ENCODE measurements at regions not wholly inside any gene's neighbourhood (a gene's known extent, or its start where the extent isn't known, plus 50 kb on each side); places are given as distances from the start of the nearest gene placed in this dataset.

GRCh38 chr9:13493697-13494096, 214.2 kb upstream of the MPDZ start:
- Histone ChIP-seq H3K4me1 (ENCODE audit: insufficient read depth) (no peaks in the 10 kb centered on the region), H3K27me3 (replicated peaks; ENCODE audit: insufficient read depth) (no peaks in the 10 kb centered on the region; the same call in 1 of the 2 replicates), H3K36me3 (ENCODE audit: low read depth) (no peaks in the 10 kb centered on the region), H3K4me3 (no peak overlapping the region), H4K20me1 (ENCODE audit: insufficient read depth) (no peaks in the 10 kb centered on the region), H3K9ac (no peak overlapping the region), H3F3A (ENCODE audit: insufficient read depth) (no peaks in the 10 kb centered on the region), H3K9me3 (ENCODE audit: low read depth) (no peaks in the 10 kb centered on the region), H3K27ac (no peak overlapping the region), H3K4me2 (ENCODE audit: unreplicated experiment) (no peak overlapping the region), H3K9me2 (ENCODE audit: insufficient read depth) (no peaks in the 10 kb centered on the region), H2AFZ (no peak overlapping the region), H3K79me2 (ENCODE audit: insufficient read depth) (no peaks in the 10 kb centered on the region)
- in situ Hi-C loops (cut with MboI), result no loop called here
- WGBS, 2 experiments (ENCODE audit: low coverage in 1 of 2, low lambda C conversion rate in 2 of 2, missing lambda C conversion rate in 2 of 2), result 10 to 16% methylated on average over 3 of the region's 3 CpGs
- no peak for TF ChIP-seq EZH2phosphoT487 (IDR thresholded peaks at IDR 0.05; ENCODE audit: insufficient read depth, low read depth)
- no peak for TF ChIP-seq EZH2 (IDR thresholded peaks at IDR 0.05; ENCODE audit: insufficient read depth, poor library complexity, severe bottlenecking)
- no peak for DNase-seq

GRCh38 chr9:13491493-13492424, 212.3 kb upstream of the MPDZ start:
- no peaks in the 10 kb centered on the region; the same call in 1 of the 2 replicates for H3K27me3 ChIP-seq (replicated peaks; ENCODE audit: insufficient read depth)
- no peak overlapping the region for H3K4me2 ChIP-seq (ENCODE audit: unreplicated experiment)
- no peak for DNase-seq
- TF ChIP-seq EZH2phosphoT487 (IDR thresholded peaks at IDR 0.05; ENCODE audit: insufficient read depth, low read depth), result no peak
- TF ChIP-seq EZH2 (IDR thresholded peaks at IDR 0.05; ENCODE audit: insufficient read depth, poor library complexity, severe bottlenecking), result no peak
- H3K9me2 ChIP-seq (ENCODE audit: insufficient read depth), result no peaks in the 10 kb centered on the region
- H3F3A ChIP-seq (ENCODE audit: insufficient read depth), result no peaks in the 10 kb centered on the region
- H4K20me1 ChIP-seq (ENCODE audit: insufficient read depth), result no peaks in the 10 kb centered on the region
- H3K9ac ChIP-seq, result no peak overlapping the region
- 56 to 60% methylated on average over 11 of the region's 11 CpGs for WGBS, 2 experiments (ENCODE audit: low coverage in 1 of 2, low lambda C conversion rate in 2 of 2, missing lambda C conversion rate in 2 of 2)
- H3K4me1 ChIP-seq (ENCODE audit: insufficient read depth), result no peaks in the 10 kb centered on the region
- in situ Hi-C loops (cut with MboI), result no loop called here
- no peak overlapping the region for H3K4me3 ChIP-seq
- H3K27ac ChIP-seq, result no peak overlapping the region
- no peak overlapping the region for H2AFZ ChIP-seq
- no peaks in the 10 kb centered on the region for H3K79me2 ChIP-seq (ENCODE audit: insufficient read depth)
- no peaks in the 10 kb centered on the region for H3K9me3 ChIP-seq (ENCODE audit: low read depth)
- no peaks in the 10 kb centered on the region for H3K36me3 ChIP-seq (ENCODE audit: low read depth)

GRCh38 chr9:13491138-13491492, 211.6 kb upstream of the MPDZ start:
- Histone ChIP-seq H4K20me1 (ENCODE audit: insufficient read depth) (no peaks in the 10 kb centered on the region), H3K36me3 (ENCODE audit: low read depth) (no peaks in the 10 kb centered on the region), H3K9me3 (ENCODE audit: low read depth) (no peaks in the 10 kb centered on the region), H3K4me3 (no peak overlapping the region), H3K27ac (no peak overlapping the region), H3F3A (ENCODE audit: insufficient read depth) (no peaks in the 10 kb centered on the region), H2AFZ (no peak overlapping the region), H3K9me2 (ENCODE audit: insufficient read depth) (no peaks in the 10 kb centered on the region), H3K27me3 (replicated peaks; ENCODE audit: insufficient read depth) (no peaks in the 10 kb centered on the region; the same call in 1 of the 2 replicates), H3K9ac (no peak overlapping the region), H3K79me2 (ENCODE audit: insufficient read depth) (no peaks in the 10 kb centered on the region), H3K4me2 (ENCODE audit: unreplicated experiment) (no peak overlapping the region), H3K4me1 (ENCODE audit: insufficient read depth) (no peaks in the 10 kb centered on the region)
- no peak for TF ChIP-seq EZH2phosphoT487 (IDR thresholded peaks at IDR 0.05; ENCODE audit: insufficient read depth, low read depth)
- no peak for TF ChIP-seq EZH2 (IDR thresholded peaks at IDR 0.05; ENCODE audit: insufficient read depth, poor library complexity, severe bottlenecking)
- no peak for DNase-seq
- 42 to 43% methylated on average over 1 of the region's 1 CpG for WGBS, 2 experiments (ENCODE audit: low coverage in 1 of 2, low lambda C conversion rate in 2 of 2, missing lambda C conversion rate in 2 of 2)
- in situ Hi-C loops (cut with MboI), result no loop called here

GRCh38 chr9:13487936-13488335, 208.4 kb upstream of the MPDZ start:
- no peaks in the 10 kb centered on the region for H3K79me2 ChIP-seq (ENCODE audit: insufficient read depth)
- in situ Hi-C loops (cut with MboI), result no loop called here
- peaks cover 11% of the 10 kb centered on the region for H3F3A ChIP-seq (ENCODE audit: insufficient read depth)
- H3K9me2 ChIP-seq (ENCODE audit: insufficient read depth), result no peaks in the 10 kb centered on the region
- TF ChIP-seq EZH2 (IDR thresholded peaks at IDR 0.05; ENCODE audit: insufficient read depth, poor library complexity, severe bottlenecking), result no peak
- no peak overlapping the region for H3K4me2 ChIP-seq (ENCODE audit: unreplicated experiment)
- H3K9me3 ChIP-seq (ENCODE audit: low read depth), result no peaks in the 10 kb centered on the region
- H2AFZ ChIP-seq, result no peak overlapping the region
- no peak for DNase-seq
- 74 to 77% methylated on average over 6 of the region's 6 CpGs for WGBS, 2 experiments (ENCODE audit: low coverage in 1 of 2, low lambda C conversion rate in 2 of 2, missing lambda C conversion rate in 2 of 2)
- 0 out of 2 replicates have a peak, but pooled peaks cover 5% of the 10 kb centered on the region for H3K27me3 ChIP-seq (replicated peaks; ENCODE audit: insufficient read depth)
- H3K9ac ChIP-seq, result no peak overlapping the region
- H3K27ac ChIP-seq, result no peak overlapping the region
- no peak overlapping the region for H3K4me3 ChIP-seq
- H4K20me1 ChIP-seq (ENCODE audit: insufficient read depth), result no peaks in the 10 kb centered on the region
- H3K4me1 ChIP-seq (ENCODE audit: insufficient read depth), result peaks cover 13% of the 10 kb centered on the region
- no peaks in the 10 kb centered on the region for H3K36me3 ChIP-seq (ENCODE audit: low read depth)

Data from GM23248 (cell line).